GM19023 (cell line): ENCODE measurements at regions not wholly inside any gene's neighbourhood (a gene's known extent, or its start where the extent isn't known, plus 50 kb on each side); places are given as distances from the start of the nearest gene placed in this dataset.

Source experiments
- ATAC-seq: cut with Tn5 transposase; IDR thresholded peaks from one replicate; pipeline ENCODE4 v1.9.1; 2021; ENCODE audit warnings: mild to moderate bottlenecking, moderate library complexity; ENCODE audit not compliant: unreplicated experiment

DNA sequence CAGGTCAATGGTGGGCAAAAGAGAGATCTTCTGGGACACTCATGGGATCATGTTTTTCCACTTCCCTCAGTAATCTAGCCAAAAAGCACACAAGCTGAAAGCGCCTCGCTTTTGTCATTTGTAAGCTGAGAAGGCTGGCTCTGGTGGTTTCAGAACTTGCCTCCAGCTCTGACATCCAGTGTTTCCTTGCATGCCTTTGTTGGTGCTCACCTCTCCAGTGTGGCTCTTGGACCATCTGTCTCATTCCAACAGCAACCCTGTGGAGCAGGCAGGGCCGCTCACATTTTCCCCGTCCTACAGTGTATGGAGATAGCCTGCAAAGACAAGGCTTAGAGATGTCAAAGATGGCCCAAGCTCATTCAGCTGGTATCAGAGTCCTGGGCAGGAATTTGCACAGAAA is 160.8 kb upstream of the KLF4 start:
- no peak for ATAC-seq

GRCh38 chr9:107648153-107648715 is 158.7 kb upstream of the KLF4 start:
- ATAC-seq = no peak

DNA sequence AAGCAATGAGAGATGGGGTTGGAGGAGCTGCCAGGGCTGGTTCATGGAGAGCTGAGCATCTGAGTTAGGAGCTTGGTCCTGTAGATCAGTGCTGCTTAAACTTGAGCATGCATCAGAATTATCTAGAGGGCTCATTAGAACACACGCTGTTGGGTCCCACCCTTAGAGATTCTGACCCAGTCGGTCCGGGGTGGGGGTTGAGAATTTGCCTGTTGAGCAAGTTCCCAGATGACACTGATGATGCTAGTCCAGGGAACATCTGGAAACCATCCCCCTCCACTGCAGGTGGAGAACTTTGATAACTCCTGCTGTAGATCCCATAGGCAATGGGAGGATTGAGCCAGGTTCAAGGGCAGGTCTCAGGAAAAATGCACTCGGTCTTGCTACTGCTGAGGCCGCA is 158.0 kb upstream of the KLF4 start:
- ATAC-seq = no peak

- no peak for ATAC-seq
These were observed 157.6 kb upstream of the KLF4 start for GRCh38 chr9:107647141-107647540.

DNA sequence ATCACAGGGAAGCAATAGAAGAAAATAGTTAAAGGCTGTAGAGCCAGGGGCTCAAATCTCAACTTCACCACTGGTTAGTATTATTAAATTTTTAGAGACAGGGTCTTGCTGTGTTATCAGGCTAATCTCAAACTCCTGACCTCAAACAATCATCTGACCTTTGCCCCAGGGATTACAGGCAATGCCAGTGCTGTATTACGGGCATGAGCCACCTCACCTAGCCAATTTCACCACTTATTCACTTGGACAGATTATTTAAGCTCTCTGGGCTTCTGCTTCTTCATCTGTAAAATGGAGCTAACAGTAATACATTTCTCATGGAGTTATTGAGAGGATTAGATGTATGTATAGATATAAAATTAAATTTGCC is 155.9 kb upstream of the KLF4 start:
- ATAC-seq = no peak

DNA sequence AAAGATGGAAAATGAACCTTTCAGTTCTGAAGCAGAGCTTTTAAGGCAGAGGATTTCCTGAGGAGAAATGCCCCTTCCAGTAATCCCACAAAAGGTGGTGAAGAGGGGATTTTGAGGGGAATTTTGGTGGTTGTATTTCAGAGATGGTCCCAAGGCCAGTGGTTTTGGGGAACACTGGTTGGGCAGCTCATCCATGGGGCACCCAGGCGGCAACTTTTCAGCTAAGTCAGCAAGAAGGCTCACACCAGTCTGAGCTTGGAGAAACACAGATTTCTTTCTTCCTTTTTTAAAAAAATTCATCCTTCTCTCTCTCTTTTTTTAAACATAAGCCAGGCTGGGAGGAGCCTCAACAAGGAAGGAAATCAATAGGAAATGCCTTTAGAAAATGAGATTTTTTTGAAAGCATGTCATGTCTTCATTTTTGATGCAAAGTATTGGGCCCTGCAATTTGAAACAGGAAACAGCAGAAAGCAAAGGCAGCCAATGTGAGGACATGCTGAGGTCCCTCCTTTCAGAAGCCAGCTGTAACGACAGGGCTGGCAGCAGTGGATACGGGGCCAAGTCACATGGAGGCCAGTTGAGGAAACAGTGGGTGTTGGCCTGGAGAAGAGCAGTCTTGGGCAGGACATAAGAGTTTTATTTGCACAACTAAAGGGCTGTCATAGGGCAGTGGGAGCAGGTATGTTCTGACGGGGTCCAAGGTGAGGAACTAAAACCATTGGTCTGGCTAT is 155.3 kb upstream of the KLF4 start:
- no peak for ATAC-seq

- ATAC-seq = no peak
These were observed 149.9 kb upstream of the KLF4 start for GRCh38 chr9:107639426-107639825.

GRCh38 chr9:107638521-107639310 is 149.1 kb upstream of the KLF4 start:
- ATAC-seq = no peak

DNA sequence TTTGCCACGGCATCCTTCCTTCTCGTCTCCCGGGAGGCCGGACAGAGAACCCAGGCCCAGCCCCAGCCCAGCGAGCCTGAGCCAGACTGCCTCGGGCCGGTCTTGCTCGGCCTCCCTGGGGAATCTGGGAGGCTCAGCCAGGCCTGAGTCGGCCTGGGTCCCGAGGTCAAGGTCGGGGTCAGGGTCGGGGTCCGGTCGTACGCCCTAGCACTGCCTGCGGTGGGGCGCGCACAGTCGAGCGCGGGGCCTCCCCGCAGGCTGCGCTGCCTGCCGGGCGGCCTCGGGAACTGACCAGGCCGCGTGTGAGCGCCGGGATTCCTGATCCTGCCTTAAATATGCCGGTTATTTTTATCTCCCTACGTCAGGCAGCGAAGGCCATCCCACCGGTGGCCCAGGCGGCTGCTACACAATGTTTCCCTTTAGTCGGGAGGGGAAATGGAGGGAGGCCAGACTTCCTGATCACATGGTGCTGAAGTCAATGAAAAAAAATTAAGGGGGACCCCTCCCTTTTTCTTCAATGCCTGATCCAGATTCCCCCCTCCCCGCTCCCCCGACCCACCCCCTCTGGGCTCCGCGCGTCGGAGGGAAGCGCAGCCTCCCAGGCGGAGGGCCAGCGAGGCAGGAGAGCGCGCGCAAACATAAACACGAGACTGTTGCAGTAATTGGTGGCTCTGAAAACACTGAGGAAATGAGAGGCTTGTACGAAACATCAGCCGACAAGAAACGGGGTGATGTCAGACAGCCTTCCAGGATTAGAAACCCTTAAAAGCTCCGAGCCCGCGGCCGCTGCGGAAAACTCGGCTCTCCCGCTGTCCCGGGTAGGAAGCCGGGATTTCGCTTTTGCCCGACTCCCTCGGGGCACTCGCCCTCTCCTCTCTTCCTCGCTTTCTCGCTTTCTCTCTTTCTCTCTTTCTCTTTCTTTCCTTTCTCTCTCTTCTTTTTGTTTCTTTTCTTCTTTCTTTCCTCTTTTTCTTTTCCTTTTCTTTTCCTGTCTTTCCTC is 148.2 kb upstream of the KLF4 start:
- ATAC-seq = no peak

DNA sequence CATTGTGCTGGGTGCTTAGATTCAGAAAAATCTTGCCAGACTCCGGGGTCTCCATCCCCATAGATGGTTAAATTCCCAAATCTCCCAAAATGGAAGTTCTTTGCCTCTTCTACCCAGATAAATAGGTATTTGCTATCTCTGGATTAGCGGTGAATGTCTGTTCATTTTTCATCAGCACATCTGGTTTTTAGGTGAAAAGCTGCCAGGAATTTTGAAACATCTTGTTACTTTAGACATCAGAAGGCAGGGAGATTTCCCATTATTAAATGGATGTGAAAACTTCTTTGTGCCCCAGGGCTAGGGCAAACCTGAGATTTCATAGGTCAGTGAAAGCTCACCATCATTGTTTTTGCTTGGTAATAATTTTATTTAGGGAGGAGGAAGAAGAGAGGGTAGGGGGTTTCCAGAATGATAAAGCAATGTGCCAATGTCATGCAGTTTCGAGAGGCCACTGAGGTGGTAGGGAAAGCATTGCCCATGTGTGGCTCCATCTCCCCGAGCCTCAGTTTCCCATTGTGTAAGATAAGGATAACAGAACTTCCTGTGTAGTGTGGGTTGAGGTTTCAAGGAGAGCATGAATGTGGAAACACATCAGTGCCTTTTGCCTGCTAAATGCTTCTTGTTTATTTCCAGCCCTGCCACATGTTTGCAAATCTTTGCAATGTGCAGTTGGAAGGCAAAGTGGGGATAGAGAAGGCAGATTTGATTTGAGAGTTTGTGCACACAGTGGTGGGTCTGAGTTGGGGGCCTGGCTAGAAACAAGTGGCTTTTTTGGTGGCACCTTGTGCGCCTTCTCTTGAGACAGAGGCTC is 147.2 kb upstream of the KLF4 start:
- no peak for ATAC-seq

DNA sequence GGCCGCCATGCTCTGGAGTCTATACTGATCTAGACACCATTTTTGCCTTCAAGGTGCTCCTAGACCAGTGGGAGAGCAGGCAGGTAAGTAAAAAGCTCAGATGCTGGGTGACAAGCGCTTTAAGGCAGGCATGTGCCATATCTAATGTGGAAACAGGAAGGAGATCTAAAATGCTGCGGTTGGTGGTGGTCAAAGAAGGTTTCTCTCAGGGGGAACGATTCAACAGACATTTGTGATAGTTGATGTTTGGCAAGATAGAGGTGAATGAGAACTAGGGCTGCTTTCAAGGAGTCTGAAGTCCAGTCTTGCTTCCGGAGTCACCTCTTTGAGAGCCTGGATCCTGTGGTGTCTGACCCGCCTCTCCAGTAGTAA is 146.2 kb upstream of the KLF4 start:
- ATAC-seq = no peak

GRCh38 chr9:107635101-107635802 is 145.7 kb upstream of the KLF4 start:
- no peak for ATAC-seq

DNA sequence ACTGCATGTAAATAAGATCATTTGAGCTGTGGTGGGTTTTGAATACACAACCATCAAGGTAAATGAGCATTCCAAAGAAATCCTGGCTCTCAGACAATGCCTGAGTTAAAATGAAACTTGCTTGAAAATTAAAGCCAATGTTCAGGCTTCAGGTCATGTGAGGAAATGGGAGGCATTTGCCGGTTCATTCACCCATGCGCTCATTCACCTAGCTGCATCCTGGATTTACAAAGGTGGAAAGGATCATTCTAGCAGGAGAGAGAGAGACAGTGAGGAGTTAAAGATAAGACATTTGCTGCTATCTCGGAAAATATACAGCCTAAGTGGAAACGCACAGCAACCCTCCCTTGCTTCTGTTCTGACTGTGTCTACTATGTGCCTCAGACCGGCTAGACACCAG is 143.8 kb upstream of the KLF4 start:
- no peak for ATAC-seq

DNA sequence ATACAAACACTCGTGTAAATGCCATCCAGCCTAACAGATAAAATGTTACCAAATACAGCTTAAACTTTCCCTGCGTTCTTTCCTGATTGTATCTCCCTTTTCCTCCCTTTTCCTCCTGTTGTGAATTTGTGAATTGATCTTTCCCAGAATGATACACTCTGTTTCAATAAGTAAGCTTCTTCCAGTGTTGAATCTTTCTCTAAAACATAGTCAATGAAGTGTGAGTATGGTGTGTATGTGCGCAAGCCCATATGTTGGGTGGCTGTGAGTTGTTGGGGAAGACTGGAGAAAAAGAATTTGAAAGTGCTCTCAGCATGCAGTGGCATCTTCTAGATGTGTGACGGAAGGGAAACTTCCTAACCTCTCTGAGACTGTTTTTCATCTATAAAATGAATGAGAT is 143.1 kb upstream of the KLF4 start:
- no peak for ATAC-seq

DNA sequence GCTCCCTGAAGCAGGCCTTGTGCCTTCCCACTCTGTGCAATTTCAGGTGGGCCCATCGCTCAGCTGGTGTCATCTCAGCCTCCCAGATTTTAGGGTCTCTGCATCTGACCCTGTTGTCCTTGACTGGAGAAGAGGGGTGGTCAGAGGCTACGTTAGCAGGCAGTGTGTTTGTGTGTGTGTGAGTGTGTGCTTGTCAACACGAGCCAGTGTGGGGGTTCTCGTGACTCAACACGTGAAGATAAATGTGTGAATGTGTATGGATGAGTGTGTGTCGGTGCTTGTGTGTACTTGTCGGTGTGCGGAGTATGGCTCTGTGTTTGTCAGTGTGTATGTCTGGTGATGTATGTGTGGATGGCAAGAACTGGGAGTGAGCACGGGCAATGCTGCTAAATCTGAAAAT is 142.6 kb upstream of the KLF4 start:
- no peak for ATAC-seq

- no peak for ATAC-seq
These were observed 142.2 kb upstream of the KLF4 start for GRCh38 chr9:107631788-107632187.

GRCh38 chr9:107630156-107630555 is 140.6 kb upstream of the KLF4 start:
- ATAC-seq = no peak

- ATAC-seq = no peak
These were observed 138.9 kb upstream of the KLF4 start for GRCh38 chr9:107628444-107628843.

DNA sequence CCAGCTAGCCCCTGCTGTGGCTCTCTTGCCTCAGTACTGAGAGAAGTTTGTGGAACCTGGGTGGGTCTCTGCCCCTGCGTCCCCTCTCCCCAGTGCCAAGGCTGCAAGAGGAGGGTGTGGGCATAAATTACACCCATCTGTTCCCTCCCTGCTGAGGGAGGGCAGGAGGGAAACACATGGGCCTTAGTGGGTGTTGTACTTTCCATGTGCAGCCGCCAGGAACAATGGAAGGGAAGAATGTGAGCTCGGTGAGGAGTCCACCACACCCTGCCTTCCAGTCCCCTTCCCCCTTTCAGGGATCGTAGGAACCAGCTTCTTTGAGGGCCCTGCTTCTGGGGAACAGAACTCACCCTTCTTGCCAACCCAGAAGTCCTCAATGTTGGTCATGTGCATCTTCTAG is 138.2 kb upstream of the KLF4 start:
- no peak for ATAC-seq

- no peak for ATAC-seq
These were observed 136.5 kb upstream of the KLF4 start for GRCh38 chr9:107626118-107626517.
